Fibroblast of pulmonary artery (primary cell): ENCODE measurements at regions not wholly inside any gene's neighbourhood (a gene's known extent, or its start where the extent isn't known, plus 50 kb on each side); places are given as distances from the start of the nearest gene placed in this dataset.

Source experiments
- DNase-seq: peaks from one replicate; pipeline ENCODE4 v3.0.0-alpha.2; 2010; ENCODE audit warnings: low read depth
- H3K4me3 ChIP-seq: replicated peaks from 2 replicates; pipeline ENCODE4 v1.5.1; 2011; ENCODE audit warnings: low read depth, mild to moderate bottlenecking, control low read depth, low read length, moderate library complexity
- TF ChIP-seq, protein P1 (sequence below): IDR thresholded peaks from 2 replicates; pipeline ENCODE4 v1.5.1; 2011; ENCODE audit warnings: mild to moderate bottlenecking, control low read depth, low read length, inconsistent platforms; ENCODE audit errors: missing control alignments

DNA sequence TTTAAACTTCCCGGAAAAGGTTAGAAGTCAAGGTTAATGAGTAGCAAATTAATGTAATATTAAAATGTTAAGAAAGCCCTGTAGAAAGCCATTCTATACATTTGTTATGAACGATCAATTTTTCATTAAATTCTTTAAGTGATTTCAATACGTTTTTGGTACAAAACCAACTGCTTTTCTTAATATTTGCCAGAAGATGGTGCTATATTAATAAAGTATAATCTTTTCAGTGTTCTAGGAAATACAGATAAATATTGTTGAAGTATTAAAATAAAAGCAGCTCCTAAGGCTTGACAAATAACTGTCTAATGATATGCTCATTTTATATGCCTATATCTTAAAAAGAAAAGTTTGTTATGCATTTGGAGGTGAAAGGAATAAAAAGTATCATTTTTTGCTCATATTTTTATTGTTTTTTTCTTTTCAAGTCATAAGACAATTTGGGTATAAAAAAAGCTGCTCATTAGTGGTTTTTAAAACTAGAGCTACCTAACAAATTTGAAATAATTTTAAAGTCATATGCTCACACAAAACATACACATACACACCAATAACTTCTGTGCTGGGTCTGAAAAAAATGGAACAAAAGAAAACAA lies 130.3 kb upstream of the POT1 start:
- TF ChIP-seq, protein P1, sequence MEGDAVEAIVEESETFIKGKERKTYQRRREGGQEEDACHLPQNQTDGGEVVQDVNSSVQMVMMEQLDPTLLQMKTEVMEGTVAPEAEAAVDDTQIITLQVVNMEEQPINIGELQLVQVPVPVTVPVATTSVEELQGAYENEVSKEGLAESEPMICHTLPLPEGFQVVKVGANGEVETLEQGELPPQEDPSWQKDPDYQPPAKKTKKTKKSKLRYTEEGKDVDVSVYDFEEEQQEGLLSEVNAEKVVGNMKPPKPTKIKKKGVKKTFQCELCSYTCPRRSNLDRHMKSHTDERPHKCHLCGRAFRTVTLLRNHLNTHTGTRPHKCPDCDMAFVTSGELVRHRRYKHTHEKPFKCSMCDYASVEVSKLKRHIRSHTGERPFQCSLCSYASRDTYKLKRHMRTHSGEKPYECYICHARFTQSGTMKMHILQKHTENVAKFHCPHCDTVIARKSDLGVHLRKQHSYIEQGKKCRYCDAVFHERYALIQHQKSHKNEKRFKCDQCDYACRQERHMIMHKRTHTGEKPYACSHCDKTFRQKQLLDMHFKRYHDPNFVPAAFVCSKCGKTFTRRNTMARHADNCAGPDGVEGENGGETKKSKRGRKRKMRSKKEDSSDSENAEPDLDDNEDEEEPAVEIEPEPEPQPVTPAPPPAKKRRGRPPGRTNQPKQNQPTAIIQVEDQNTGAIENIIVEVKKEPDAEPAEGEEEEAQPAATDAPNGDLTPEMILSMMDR: peak; percentile 43
- peak; percentile 39 for DNase-seq
- H3K4me3 ChIP-seq: no peak overlapping the region

DNA sequence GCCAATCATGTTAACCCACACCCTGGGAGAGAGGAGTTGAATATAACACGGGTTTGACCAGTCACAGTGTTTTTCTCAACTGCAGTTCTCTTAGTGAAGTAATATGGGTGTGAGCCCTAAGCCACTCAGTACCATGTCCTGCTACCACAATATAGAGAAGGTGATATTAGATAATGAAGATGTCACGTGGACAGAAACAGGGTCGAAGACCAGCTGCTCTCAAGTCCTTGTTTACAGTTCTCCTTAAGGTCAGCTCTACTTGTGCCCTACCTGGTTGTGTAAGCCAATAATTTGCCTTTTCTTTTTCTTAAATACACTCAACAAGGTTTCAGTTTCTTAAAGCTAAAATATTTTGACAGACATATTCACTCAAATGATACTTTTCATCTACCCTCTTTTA lies 128.3 kb upstream of the POT1 start:
- no peak overlapping the region for H3K4me3 ChIP-seq
- DNase-seq: no peak
- TF ChIP-seq, protein P1: no peak

DNA sequence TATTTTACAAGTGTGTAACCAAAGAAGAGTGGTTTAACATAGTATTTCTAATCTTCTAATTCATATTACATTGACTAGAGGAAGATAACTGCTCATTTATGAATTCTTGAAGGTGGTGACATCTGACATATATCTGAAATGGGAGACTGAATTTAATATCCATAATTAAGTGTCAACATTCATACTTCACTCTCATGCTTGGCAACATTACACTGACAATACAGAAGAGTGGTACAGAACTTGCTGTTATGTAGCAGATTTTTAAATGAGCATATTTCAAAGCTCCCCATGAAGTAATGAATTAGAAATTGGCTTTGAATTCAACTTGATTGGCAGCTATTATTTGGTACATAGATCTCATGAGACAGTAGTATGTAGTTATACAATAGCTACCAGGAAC lies 125.8 kb upstream of the POT1 start:
- TF ChIP-seq, protein P1: no peak
- DNase-seq: no peak
- no peak overlapping the region for H3K4me3 ChIP-seq

DNA sequence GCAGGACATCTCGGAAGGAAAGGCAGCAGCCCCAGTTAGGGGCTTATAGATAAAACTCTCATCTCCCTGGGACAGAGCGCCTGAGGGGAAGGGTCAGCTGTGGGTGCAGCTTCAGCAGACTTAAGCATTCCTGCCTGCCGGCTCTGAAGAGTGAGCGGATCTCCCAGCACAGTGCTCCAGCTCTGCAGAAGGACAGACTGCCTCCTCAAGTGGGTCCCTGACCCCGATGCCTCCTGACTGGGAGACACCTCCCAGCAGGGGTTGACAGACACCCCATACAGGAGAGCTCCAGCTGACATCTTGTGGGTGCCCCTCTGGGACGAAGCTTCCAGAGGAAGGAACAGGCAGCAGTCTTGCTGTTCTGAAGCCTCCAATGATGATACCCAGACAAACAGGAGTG lies 117.1 kb upstream of the POT1 start:
- no peak overlapping the region for H3K4me3 ChIP-seq
- DNase-seq: no peak
- TF ChIP-seq, protein P1: no peak

DNA sequence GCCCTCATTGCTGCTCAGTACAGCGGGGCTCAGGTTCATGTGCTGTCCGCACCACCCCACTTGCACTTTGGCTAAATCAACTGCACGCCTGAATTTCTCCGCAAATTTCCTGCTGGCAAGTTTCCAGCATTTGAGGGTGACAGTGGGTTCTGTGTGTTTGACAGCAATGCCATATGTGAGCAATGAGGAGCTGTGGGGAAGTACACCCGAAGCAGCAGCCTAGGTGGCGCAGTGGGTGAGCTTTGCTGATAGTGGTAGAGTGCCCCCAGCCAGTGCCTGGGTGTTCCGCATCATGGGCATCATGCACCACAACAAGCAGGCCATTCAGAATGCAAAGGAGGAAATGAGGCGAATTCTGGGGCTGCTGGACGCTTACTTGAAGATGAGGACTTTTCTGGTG lies 103.9 kb upstream of the POT1 start:
- no peak for DNase-seq
- TF ChIP-seq, protein P1: no peak
- no peak overlapping the region for H3K4me3 ChIP-seq

DNA sequence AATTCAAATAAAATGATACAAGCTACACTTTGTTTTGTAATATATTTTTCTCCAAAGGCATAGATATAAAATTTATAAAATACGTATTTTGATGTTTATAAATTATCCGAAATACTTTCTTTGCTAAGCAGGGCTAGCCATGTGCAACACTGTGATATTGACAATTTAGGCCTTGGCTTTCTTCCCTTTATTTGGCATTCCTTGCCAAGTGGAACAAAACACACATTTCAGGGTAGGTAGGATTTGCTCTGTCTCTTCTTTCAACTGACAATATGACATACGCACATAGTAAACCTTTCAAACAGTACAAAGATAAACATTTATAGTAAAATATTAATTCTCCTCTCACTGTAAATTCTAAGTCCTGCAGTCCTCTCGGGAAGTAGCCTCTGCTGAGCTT lies 103.3 kb upstream of the POT1 start:
- H3K4me3 ChIP-seq: no peak overlapping the region
- DNase-seq: no peak
- TF ChIP-seq, protein P1: no peak

DNA sequence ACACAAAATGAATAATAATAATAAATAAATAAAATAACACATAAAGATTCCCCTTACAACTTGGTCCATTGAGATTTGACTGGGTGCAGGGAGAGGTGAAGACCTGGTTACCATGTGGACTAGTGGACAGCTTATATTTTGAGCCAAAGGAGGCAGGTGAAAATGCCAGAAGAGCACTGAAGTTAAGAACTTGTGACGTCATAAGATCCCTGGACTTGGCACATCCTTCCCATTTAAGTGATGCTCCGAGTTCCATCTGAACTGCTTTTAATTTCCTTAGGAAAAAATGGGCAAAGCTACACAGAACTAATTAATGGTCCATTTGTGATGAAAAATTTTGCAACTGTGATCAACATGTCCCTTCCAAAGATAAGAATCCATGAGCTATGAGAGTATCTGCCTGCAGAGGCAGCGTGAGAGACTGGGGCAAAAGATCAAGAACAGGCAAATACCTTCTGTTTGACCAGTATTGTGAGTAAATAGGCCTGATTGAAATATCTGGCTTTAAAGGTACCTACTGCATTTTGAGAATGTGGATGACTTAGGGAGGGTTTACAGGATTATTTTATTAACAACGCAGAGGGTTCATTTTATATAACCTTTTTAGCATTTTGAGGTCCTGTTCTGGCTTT lies 101.2 kb upstream of the POT1 start:
- TF ChIP-seq, protein P1: no peak
- no peak for DNase-seq
- no peak overlapping the region for H3K4me3 ChIP-seq
